ENCODE measurements at regions not wholly inside any gene's neighbourhood (a gene's known extent, or its start where the extent isn't known, plus 50 kb on each side); places are given as distances from the start of the nearest gene placed in this dataset.

DNA sequence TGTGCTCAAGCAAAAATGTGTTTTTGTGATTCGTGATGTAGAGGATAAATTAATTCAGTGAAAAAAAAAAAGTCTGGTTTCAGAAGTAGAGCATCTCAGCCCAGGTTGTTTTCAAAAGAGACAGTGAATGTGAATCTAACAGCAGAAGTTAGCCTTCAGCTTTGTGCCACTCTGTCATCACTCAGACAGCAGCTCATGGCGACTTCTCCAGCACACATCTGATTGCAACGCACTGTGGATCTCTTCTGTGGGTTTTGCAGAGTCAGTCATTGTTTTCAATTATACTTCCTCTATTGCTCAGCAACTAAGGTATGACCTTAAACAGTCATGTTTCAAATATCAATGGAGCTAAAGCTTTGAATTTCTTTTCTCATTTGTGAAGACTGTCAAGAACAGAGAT, 335.5 kb upstream of the POU3F2 start:
- FAIRE-seq (no peak), DNase-seq (ENCODE audit: insufficient read length, low spot score) (no peak)
- TF ChIP-seq, protein P1, sequence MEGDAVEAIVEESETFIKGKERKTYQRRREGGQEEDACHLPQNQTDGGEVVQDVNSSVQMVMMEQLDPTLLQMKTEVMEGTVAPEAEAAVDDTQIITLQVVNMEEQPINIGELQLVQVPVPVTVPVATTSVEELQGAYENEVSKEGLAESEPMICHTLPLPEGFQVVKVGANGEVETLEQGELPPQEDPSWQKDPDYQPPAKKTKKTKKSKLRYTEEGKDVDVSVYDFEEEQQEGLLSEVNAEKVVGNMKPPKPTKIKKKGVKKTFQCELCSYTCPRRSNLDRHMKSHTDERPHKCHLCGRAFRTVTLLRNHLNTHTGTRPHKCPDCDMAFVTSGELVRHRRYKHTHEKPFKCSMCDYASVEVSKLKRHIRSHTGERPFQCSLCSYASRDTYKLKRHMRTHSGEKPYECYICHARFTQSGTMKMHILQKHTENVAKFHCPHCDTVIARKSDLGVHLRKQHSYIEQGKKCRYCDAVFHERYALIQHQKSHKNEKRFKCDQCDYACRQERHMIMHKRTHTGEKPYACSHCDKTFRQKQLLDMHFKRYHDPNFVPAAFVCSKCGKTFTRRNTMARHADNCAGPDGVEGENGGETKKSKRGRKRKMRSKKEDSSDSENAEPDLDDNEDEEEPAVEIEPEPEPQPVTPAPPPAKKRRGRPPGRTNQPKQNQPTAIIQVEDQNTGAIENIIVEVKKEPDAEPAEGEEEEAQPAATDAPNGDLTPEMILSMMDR (IDR thresholded peaks at IDR 0.05; ENCODE audit: insufficient read depth, missing control alignments) = no peak

DNA sequence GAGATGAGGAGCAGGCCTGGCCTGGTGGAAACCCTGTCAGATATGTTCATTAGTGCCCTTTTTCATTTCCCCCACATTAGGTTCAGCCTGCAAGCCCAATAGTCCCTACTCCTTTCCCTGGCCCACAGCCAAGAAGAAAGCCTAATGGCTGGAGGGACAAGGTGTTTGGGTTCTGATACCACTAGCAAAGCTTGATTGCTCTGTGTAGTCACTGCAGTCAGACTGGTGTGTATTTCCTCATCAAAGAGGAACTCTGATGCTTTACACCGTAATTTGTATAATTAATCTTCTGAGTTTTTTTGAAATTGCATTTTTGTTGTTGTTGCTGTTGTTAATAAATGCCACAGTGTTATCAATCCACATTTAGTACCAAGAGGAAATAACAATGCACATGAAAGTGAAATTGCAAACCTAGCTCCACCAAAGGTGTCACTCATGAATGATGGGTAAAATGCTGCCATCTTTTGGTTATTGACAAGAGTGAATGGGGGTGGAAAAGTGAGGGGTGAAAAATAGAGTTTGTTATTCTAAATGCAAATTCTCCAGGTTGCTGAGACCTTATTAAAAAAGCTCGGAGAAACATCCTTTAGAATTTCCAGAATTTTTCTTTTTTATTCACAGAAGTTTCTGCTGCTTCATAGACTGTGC, 320.2 kb upstream of the POU3F2 start:
- no peak for DNase-seq (ENCODE audit: insufficient read length, low spot score)

GRCh38 chr6:98514796-98515195, 319.6 kb upstream of the POU3F2 start:
- FAIRE-seq (no peak), DNase-seq (ENCODE audit: insufficient read length, low spot score) (no peak)
- TF ChIP-seq, protein P1 (IDR thresholded peaks at IDR 0.05; ENCODE audit: insufficient read depth, missing control alignments) = no peak

More for the DNA sequence above, 320.2 kb upstream of the POU3F2 start:
- TF ChIP-seq, protein P1 (IDR thresholded peaks at IDR 0.05; ENCODE audit: insufficient read depth, missing control alignments) = no peak
- peak; percentile 35 for FAIRE-seq

DNA sequence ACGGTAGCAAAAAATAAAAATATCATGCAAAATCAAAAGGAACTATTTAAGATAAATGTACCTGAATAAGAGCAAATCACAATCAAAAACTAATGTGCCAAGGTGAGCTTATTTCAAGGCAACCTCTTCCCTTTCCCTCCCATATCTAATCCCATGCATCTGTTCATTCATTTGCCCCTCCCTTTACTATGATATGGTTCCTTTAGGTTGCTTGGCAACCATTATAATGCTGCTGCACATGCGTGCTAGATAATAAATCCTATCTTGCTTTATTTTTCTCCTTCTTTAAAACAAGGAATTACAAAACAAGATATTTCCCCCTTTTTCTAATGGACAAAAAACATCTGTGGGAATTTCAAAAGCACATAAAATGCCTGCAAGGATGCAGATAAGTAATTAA, 318.2 kb upstream of the POU3F2 start:
- DNase-seq (ENCODE audit: insufficient read length, low spot score) (no peak), FAIRE-seq (peak; percentile 95)
- TF ChIP-seq, protein P1 (IDR thresholded peaks at IDR 0.05; ENCODE audit: insufficient read depth, missing control alignments) = no peak

DNA sequence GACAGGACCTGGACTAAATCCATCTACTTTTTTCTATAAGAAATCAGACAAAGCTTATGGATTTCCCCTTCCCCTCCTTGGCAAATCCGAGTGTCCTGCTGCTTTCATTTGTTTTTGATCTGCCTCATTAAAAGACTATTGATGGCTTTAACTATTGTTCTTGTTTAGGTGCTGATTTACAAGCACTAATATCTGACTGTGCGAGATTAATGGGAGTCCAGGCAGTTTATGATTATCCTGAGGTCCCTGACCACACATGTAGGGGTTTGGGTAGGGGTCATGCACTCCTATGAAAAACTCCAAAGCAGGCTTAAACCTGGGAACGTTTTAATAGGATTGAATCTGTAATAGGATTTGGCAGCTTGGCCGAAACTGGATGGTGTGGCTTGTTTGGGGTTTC, 317.5 kb upstream of the POU3F2 start:
- peak; percentile 19 for DNase-seq (ENCODE audit: insufficient read length, low spot score)
- peak; percentile 97 for FAIRE-seq
- TF ChIP-seq, protein P1 (IDR thresholded peaks at IDR 0.05; ENCODE audit: insufficient read depth, missing control alignments) = no peak

DNA sequence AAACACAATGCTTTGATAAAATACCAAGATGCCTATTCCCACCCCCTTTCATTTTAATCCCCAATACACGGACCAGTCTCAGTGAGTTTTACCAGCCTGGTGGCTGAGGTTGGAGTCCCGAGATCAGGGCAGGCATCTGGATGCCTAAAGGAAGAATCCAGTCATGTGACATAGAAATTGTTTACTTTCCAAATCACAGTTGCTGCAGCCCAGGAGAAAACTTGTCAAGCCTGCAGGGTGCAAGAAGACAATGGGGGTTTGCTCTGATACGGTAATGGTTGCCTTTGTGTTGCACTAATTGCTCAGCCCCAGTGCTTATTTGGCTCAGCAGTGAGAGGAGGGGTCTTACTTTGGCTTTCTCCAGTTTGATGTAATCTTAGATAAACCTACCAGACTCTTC, 308.5 kb upstream of the POU3F2 start:
- DNase-seq (ENCODE audit: insufficient read length, low spot score) (no peak), FAIRE-seq (no peak)
- TF ChIP-seq, protein P1 (IDR thresholded peaks at IDR 0.05; ENCODE audit: insufficient read depth, missing control alignments) = no peak

- DNase-seq (ENCODE audit: insufficient read length, low spot score) (no peak), FAIRE-seq (no peak)
- TF ChIP-seq, protein P1 (IDR thresholded peaks at IDR 0.05; ENCODE audit: insufficient read depth, missing control alignments) = no peak
Measured at GRCh38 chr6:98526465-98526864, 307.9 kb upstream of the POU3F2 start.
